Adrenal gland (tissue), 5 donors: ENCODE measurements at regions not wholly inside any gene's neighbourhood (a gene's known extent, or its start where the extent isn't known, plus 50 kb on each side); places are given as distances from the start of the nearest gene placed in this dataset.

Experiments used
- CTCF ChIP-seq, 6 experiments: fragments of 450-650 bp in 4 of 6; fragments of 200-600 bp in 2 of 6; sonication (generic) in 1 of 6; IDR thresholded peaks; 1 replicate in 5 of 6; 2 replicates in 1 of 6; pipeline versions ENCODE4 v1.5.1 to v1.8.0; 2016 to 2021; ENCODE audit warnings: antibody characterized with exemption in 6 of 6, mild to moderate bottlenecking in 2 of 6, moderate library complexity in 1 of 6
- POLR2A ChIP-seq, 2 donors: fragments of 450-650 bp; IDR thresholded peaks; one replicate each; pipeline ENCODE4 v1.6.1; 2017; ENCODE audit warnings: antibody characterized with exemption in 2 of 2, mild to moderate bottlenecking in 2 of 2, moderate library complexity in 1 of 2
- donor health status: DM: no; HTN: no; CAD: no.

GRCh38 chr2:193943406-193943960 lies 1713.5 kb upstream of the SLC39A10 start:
- no peak for TF ChIP-seq CTCF (IDR thresholded peaks at IDR 0.05)
- no peak for TF ChIP-seq POLR2A (IDR thresholded peaks at IDR 0.05)
